HG02852 (cell line): ENCODE measurements at regions not wholly inside any gene's neighbourhood (a gene's known extent, or its start where the extent isn't known, plus 50 kb on each side); places are given as distances from the start of the nearest gene placed in this dataset.

Experiments
- ATAC-seq: cut with Tn5 transposase; IDR thresholded peaks from one replicate; pipeline ENCODE4 v1.9.1; 2021; ENCODE audit warnings: mild to moderate bottlenecking, moderate library complexity; ENCODE audit not compliant: unreplicated experiment

DNA sequence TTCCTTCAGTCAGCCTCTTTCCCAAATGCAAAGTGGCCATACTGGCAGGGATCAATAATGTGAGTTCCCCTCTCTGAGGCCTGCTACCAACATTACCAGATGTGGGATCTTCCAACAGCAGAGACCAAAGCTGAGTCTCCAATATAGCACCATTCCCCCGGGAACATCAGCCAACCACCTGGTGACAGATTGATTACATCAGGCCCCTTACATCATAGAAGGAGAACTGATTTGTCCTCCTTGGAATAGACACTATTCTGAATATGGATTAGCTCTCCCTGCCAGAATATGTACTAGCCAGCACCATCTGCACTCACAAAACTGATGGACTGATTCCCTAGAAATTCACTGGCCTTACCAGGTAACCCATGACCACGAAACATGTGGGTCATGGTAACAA lies 61.9 kb upstream of the CARMIL1 start:
- no peak for ATAC-seq

- no peak for ATAC-seq
These were observed 61.3 kb upstream of the CARMIL1 start for GRCh38 chr6:25217829-25218228.

- no peak for ATAC-seq
These were observed 60.8 kb upstream of the CARMIL1 start for GRCh38 chr6:25218346-25218745.

GRCh38 chr6:25219216-25219916 lies 59.8 kb upstream of the CARMIL1 start:
- no peak for ATAC-seq

- no peak for ATAC-seq
These were observed 59.3 kb upstream of the CARMIL1 start for GRCh38 chr6:25219917-25220278.

DNA sequence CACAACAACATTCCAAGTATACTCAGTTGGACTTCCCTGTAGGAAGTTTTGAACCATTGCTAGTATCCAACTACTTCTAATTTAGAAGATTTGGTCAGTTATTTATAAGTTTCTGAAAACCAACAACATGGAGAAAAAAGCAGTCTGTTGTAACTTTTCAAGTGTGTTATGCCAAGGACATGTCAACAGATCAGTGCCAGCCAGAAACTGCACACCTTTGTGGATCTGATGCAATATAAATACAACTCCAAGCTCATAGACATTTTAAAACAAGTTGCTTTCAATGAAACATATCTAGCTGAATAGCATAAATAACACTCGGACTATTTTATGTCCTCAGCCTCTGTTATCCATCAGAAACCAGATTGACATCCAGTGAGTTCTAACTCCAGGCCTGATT lies 58.3 kb upstream of the CARMIL1 start:
- ATAC-seq: no peak

DNA sequence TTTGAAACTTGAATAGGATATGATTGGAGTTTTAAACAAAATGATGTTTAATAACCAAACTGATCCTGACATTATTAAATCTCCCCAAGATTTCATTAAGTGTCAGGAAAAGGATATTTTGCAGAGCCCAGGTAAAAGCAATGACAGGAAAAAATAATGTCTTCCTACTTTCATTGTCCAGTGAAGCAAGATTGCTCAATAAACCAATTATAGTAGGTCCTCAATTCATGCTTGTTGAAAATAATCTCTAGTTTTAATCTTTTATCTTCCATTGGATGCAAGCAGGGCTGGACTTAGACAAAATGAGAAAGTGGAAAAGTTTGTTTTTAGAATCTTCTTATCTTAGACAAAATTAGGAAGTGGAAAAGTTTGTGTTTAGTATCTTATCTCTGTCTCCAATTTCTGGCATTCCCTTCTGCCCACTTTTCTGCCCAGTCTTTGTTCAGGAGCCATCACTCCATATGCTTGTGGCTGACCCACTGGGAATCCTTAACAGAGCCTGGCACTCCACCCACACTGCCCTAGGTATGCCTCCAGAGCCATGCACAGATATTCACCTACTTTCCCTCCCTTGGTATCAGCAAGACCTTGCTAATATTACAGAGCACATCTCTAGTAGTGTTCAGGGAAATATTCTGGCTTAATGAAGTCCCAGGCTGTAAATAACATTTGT lies 57.0 kb upstream of the CARMIL1 start:
- ATAC-seq: no peak

DNA sequence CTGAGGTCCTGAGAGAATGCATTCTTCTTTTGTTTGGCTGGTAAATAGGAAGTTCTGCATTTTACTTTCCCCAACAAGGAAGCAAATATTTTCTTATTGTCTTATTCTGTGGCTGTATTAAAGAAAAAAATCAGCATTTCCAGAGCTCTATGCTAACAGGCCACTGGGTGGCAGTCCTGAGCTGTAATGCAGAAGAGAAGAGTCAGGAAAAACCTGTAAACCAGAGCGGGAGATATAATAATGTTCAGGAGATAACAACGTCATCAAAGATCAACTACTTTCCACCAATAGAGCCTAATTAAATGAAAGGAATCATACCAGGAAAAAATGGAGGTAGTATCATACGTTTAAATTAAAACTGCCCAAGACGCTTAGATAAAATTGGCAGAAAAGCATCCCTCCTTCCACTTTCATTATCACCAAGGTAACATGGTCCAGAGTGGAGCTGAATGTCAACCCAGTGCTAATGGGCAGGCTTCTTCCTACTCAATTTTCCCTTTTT lies 55.6 kb upstream of the CARMIL1 start:
- no peak for ATAC-seq

- no peak for ATAC-seq
These were observed 54.9 kb upstream of the CARMIL1 start for GRCh38 chr6:25224242-25224641.

DNA sequence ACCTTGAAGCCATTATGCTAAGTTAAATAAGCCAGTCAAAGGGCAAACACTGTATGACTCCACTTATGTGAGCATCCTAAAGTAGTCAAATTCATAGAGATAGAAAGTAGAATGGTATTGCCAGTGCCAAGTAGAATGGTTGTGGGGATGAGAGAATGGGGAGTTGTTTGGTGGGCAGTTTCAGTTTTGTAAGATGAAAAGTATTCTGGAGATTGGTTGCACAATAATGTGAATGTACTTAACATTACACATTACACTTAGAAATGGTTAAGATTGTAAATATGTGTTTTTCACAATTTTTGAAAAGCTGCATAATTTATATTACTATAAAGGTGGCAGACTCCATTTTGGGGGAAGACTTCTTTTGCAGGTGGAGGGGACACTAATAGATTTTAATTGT lies 51.3 kb upstream of the CARMIL1 start:
- ATAC-seq: no peak
